GM10266 (cell line): ENCODE measurements at regions not wholly inside any gene's neighbourhood (a gene's known extent, or its start where the extent isn't known, plus 50 kb on each side); places are given as distances from the start of the nearest gene placed in this dataset.

Experiments used
- DNase-seq: peaks from one replicate; pipeline ENCODE4 v3.0.0; 2012; ENCODE audit errors: extremely low spot score
- CTCF ChIP-seq: IDR thresholded peaks from 2 replicates; pipeline ENCODE4 v1.5.1; 2012; ENCODE audit warnings: mild to moderate bottlenecking, low read depth; ENCODE audit not compliant: control insufficient read depth, insufficient read depth; ENCODE audit errors: missing control alignments

- no peak for TF ChIP-seq CTCF
- DNase-seq, result no peak
These were observed 503.7 kb downstream of the GALC start for GRCh38 chr14:87489196-87489819.

DNA sequence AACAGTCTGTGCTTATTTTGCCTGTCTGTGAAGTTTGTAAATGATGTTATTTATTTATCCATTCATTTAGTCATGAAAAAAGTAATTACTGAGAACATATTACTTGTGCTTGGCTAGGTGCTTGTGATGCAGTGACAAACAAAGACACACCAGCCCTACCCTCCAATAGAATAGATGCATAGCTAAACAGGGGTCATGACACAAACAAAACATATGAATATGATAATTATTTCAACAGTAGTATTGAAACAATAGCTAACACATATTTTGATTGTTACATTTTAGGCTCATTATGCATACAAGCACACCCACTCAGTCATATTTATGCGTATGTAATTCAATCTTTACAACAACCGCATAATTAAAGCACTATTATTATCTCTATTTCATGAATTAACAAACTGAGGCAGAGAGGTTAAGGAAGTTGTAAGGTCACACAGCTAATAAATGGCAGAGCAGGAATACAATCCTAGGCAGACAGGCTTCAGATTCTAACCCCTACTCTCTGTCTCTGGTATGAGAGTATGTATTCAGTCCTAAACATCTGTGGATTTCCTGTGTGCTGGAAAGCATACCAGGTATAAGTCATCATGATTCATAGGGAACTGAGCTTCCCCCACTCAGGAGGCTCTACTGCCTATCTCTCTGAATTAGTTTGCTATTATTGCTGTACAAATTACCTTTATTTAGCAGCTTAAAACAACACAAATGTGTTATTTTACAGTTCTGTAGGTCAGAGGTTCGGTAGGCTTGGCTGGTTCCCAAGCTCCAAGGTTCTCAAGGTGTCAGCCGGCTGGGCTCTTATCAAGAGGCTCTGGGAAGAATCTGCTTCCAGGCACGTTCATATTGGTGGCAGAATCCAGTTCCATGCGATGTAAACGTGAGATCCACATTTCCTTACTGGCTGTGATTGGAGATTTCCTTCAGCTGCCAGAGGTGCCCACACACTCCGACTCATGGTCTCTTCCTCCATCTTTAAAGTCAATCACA lies 509.4 kb downstream of the GALC start:
- TF ChIP-seq CTCF, result no peak
- DNase-seq, result no peak

GRCh38 chr14:87468531-87468930 lies 524.5 kb downstream of the GALC start:
- TF ChIP-seq CTCF, result no peak
- no peak for DNase-seq

GRCh38 chr14:87467578-87467977 lies 525.4 kb downstream of the GALC start:
- no peak for TF ChIP-seq CTCF
- DNase-seq, result no peak

GRCh38 chr14:87465770-87466169 lies 527.2 kb downstream of the GALC start:
- TF ChIP-seq CTCF, result no peak
- no peak for DNase-seq

DNA sequence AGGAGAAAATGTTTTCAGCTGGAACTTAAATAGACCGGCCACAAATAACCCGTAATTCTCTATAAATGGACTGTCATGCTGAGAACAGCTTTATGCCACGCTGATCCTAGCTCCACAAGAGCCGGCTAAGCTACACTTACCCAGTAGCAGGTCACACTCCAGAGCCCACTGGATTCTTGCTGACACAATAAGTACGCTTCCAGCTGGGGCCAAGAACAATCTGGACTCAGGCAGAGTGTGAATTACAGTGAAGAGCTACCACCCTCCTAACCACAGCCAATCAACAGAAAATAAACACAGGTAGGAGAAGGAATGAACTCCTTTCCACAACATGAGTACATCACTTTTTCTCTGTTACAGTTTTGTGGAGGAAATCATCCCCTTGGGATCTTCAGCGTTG lies 531.3 kb downstream of the GALC start:
- no peak for DNase-seq
- TF ChIP-seq CTCF, result no peak

DNA sequence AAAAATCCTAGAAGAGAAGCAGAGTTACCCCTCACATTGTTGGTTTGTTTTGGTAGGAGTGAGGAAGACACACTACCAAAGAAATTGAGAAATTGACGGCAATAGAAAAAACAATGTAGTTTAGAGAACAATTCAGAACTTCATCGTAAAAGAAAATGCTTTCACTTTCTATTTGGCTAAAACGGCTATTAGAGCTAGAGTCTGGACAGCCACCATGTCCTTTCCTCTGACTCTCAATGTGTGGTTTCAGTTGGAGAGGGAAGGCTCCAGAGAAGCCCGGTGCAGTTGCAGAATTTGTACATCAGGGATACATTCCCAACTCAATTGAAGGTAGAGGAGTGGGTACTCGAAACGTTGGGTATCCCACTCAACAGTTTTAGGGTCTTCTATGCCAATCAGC lies 535.3 kb downstream of the GALC start:
- no peak for TF ChIP-seq CTCF
- DNase-seq, result no peak
